C4-2B (cell line): ENCODE measurements at regions not wholly inside any gene's neighbourhood (a gene's known extent, or its start where the extent isn't known, plus 50 kb on each side); places are given as distances from the start of the nearest gene placed in this dataset.

Experiments
- ZFX ChIP-seq: fragments of 450-650 bp; IDR thresholded peaks from 2 replicates; pipeline ENCODE4 v1.6.1; 2017
- TF ChIP-seq, protein P1 (sequence below): fragments of 450-650 bp; conservative IDR thresholded peaks from 2 replicates; pipeline ENCODE4 v1.5.1; 2017; ENCODE audit warnings: mild to moderate bottlenecking

DNA sequence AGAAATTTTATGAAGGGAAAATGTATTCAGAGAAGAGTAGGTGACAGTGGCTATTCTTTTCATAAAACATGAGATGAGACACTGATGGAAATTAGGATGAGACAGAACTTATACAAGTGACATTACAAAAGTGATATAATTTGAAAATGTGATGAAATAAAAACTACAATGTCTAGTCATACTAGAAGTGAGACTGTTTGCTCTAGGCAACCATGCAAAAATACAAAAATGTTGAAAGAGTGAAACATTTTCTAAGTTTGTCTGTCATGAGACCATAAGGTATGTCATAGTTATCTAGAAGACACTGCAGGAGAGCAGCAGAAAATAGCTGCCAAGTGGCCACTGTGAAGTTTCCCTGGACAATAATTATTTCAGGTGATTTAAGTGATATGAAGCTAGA lies 459.5 kb downstream of the DIPK2A start:
- TF ChIP-seq, protein P1, sequence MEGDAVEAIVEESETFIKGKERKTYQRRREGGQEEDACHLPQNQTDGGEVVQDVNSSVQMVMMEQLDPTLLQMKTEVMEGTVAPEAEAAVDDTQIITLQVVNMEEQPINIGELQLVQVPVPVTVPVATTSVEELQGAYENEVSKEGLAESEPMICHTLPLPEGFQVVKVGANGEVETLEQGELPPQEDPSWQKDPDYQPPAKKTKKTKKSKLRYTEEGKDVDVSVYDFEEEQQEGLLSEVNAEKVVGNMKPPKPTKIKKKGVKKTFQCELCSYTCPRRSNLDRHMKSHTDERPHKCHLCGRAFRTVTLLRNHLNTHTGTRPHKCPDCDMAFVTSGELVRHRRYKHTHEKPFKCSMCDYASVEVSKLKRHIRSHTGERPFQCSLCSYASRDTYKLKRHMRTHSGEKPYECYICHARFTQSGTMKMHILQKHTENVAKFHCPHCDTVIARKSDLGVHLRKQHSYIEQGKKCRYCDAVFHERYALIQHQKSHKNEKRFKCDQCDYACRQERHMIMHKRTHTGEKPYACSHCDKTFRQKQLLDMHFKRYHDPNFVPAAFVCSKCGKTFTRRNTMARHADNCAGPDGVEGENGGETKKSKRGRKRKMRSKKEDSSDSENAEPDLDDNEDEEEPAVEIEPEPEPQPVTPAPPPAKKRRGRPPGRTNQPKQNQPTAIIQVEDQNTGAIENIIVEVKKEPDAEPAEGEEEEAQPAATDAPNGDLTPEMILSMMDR: no peak
- TF ChIP-seq ZFX: no peak
